BE2C (cell line): ENCODE measurements at regions not wholly inside any gene's neighbourhood (a gene's known extent, or its start where the extent isn't known, plus 50 kb on each side); places are given as distances from the start of the nearest gene placed in this dataset.

Experiments used
- DNase-seq: peaks from one replicate; pipeline ENCODE4 v3.0.0-alpha.2; 2020
- H3K27me3 ChIP-seq: fragments of 250-450 bp; sonication (Bioruptor Pico); 2 replicates; pipeline ENCODE4 v1.5.1; 2020; ENCODE audit warnings: mild to moderate bottlenecking
- H3K36me3 ChIP-seq: fragments of 250-450 bp; sonication (Bioruptor Pico); 2 replicates; pipeline ENCODE4 v1.5.1; 2020; ENCODE audit warnings: mild to moderate bottlenecking
- H3K4me1 ChIP-seq: fragments of 250-450 bp; sonication (Bioruptor Pico); 2 replicates; pipeline ENCODE4 v1.5.1; 2020
- H3K4me3 ChIP-seq: 2 replicates; pipeline ENCODE4 v1.5.1; 2011; ENCODE audit warnings: low read depth, low read length
- H3K9me3 ChIP-seq: fragments of 250-450 bp; sonication (Bioruptor Pico); 2 replicates; pipeline ENCODE4 v1.5.1; 2020
- TF ChIP-seq, protein P1 (sequence below): IDR thresholded peaks from 2 replicates; pipeline ENCODE4 v1.5.1; 2012; ENCODE audit warnings: mild to moderate bottlenecking, low read depth, low read length

DNA sequence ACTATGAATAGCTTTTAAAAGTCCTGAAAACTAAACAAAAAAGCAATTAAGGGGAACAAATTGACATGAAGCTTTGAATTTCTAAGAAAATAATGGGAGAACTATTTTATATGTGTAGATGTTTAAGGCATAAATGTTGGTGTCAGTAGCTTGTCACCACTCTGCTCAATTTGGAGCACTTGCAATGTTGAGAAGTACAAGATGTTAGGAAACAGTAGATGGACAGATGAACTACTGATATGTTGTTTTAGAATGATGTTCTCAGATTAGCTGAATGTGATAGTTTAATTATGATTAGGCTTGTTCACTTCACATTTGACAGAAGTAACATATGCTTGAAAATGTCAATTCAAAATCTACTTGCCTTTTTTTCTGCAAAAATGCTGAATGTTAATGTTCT is 525.7 kb upstream of the IGFBP7 start:
- H3K27me3 ChIP-seq = no peaks in the 10 kb centered on the region
- no peaks in the 10 kb centered on the region for H3K36me3 ChIP-seq
- no peak for DNase-seq
- TF ChIP-seq, protein P1, sequence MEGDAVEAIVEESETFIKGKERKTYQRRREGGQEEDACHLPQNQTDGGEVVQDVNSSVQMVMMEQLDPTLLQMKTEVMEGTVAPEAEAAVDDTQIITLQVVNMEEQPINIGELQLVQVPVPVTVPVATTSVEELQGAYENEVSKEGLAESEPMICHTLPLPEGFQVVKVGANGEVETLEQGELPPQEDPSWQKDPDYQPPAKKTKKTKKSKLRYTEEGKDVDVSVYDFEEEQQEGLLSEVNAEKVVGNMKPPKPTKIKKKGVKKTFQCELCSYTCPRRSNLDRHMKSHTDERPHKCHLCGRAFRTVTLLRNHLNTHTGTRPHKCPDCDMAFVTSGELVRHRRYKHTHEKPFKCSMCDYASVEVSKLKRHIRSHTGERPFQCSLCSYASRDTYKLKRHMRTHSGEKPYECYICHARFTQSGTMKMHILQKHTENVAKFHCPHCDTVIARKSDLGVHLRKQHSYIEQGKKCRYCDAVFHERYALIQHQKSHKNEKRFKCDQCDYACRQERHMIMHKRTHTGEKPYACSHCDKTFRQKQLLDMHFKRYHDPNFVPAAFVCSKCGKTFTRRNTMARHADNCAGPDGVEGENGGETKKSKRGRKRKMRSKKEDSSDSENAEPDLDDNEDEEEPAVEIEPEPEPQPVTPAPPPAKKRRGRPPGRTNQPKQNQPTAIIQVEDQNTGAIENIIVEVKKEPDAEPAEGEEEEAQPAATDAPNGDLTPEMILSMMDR = no peak
- no peaks in the 10 kb centered on the region for H3K9me3 ChIP-seq
- H3K4me1 ChIP-seq = no peaks in the 10 kb centered on the region
- H3K4me3 ChIP-seq = no peak overlapping the region

DNA sequence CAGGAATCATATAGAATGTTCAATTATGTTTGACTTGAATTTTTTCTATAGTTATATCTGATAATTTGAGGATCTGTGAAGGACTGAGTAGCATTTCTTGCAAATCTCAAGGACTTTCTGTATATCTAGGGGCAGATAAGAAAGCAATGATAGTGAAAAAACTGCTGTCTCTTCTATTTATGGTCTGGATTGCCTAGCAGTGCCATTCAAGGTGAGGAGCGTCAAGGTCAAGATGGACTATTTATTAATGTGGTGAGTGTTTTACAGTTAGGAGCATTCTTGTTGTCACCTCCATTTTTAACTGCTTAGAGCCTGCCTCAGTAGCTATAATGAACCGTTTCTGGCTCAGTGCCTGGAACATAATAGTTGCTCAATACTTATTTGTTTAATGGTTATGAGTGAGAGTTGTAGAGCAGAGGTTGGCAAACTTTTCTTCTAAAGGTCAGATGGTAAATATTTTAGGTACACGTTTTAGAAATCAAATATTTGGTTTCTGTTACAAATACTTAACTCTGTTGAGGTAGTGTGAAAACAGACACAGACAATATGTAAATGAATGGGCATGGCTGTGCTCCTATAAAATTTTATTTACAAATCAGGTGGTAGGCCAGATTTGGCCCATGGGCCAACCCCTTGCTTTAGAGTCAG is 523.2 kb upstream of the IGFBP7 start:
- Histone ChIP-seq H3K4me3 (no peak overlapping the region), H3K4me1 (no peaks in the 10 kb centered on the region), H3K9me3 (no peaks in the 10 kb centered on the region), H3K36me3 (no peaks in the 10 kb centered on the region), H3K27me3 (no peaks in the 10 kb centered on the region)
- DNase-seq = no peak
- TF ChIP-seq, protein P1 = no peak

DNA sequence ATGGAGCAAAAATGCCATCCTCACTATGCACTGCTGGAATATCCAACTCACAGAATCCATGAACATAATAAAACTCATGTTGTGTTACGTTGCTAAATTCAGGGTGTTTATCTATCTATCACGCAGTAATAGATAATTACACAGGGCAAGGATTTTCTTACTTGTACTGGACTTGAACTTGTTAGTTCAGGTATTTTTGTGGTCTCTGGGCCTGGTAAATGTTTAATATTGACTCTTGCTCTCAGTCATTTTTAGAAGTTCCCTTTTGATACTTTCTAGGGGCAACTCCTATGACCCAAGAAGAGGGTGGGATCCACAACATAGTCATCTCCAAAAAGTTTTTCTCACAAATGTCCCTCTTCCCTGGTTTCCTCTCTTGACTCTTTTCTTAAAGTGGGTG is 522.4 kb upstream of the IGFBP7 start:
- Histone ChIP-seq H3K9me3 (no peaks in the 10 kb centered on the region), H3K27me3 (no peaks in the 10 kb centered on the region)
- no peak for DNase-seq

DNA sequence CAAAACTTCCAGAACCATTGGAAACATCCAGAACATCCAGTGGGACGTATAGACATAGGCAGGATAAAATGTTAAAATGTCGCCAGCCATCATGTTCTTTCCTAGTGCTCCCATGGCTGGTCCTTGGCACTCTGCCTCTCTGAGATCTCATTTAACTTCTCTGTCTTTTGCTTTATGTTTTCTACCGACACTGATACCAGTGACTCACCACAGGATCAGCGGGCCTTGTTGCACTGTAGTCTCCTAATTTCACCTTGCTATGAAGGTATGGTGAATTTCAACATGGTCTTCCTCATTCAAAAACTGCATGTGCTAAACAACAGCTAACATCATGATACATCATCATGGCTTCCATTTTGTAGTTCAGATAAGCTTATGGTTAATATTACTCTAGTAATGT is 521.0 kb upstream of the IGFBP7 start:
- Histone ChIP-seq H3K36me3 (no peaks in the 10 kb centered on the region), H3K9me3 (no peaks in the 10 kb centered on the region), H3K4me1 (no peaks in the 10 kb centered on the region), H3K4me3 (no peak overlapping the region), H3K27me3 (no peaks in the 10 kb centered on the region)
- DNase-seq = no peak
- TF ChIP-seq, protein P1 = no peak

More for the DNA sequence above, 522.4 kb upstream of the IGFBP7 start:
- H3K4me1 ChIP-seq = no peaks in the 10 kb centered on the region
- H3K36me3 ChIP-seq = no peaks in the 10 kb centered on the region
- H3K4me3 ChIP-seq = no peak overlapping the region
- TF ChIP-seq, protein P1 = no peak

DNA sequence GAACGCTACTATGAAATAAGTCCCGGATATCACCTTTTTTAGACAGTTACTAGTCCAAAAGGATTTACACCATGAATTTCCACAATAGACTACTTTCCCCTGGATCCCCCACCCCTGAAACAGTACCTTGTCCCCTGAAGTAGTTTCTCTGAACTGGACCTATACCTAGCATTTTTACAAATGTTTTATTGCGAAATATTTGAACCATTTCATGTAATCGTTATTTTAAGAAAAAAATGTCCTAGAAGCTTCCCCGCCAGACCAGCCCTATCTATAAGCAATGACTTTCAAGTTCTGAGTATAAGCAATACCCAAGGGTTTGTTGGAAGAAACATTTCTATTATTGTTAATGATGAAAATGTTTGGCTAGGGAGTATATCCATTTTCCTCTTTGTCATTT is 517.8 kb upstream of the IGFBP7 start:
- TF ChIP-seq, protein P1 = no peak
- no peaks in the 10 kb centered on the region for H3K4me1 ChIP-seq
- H3K36me3 ChIP-seq = no peaks in the 10 kb centered on the region
- no peak overlapping the region for H3K4me3 ChIP-seq
- DNase-seq = no peak
- no peaks in the 10 kb centered on the region for H3K9me3 ChIP-seq
- H3K27me3 ChIP-seq = no peaks in the 10 kb centered on the region

DNA sequence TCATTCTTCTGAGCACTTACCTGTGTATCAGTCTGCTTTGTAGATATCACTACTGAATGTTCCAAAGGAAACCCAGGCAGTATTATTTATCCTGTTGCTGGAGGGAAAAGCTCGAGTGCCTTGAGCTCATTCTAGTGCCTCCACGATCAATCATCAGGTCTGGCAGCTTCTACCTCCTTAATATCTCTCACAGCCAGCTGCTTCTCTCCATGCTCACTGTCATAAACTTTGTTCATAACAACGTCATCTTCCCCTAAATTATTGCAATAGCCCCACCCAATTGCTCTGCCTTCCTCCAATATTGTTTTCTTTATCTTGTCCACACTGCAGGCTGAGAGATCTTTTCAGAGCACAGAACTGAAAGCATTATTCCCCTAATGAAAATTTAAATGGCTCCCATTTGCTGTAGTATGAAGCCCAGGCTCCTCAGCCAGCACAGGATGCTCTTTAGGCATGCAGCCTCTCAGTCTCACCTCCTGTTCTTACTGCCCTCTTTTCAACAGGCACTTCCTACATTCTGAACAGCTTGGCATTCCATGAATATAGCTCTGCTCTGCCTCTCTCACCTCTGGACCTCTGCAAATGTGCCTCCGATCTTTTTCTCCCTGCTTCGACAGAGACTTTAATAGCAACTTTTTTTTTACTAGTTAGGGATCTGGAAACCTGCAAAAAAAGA is 504.2 kb upstream of the IGFBP7 start:
- Histone ChIP-seq H3K36me3 (no peaks in the 10 kb centered on the region), H3K27me3 (no peaks in the 10 kb centered on the region), H3K4me3 (no peak overlapping the region), H3K9me3 (no peaks in the 10 kb centered on the region), H3K4me1 (no peaks in the 10 kb centered on the region)
- no peak for DNase-seq
- TF ChIP-seq, protein P1 = no peak
